ENCODE measurements at regions not wholly inside any gene's neighbourhood (a gene's known extent, or its start where the extent isn't known, plus 50 kb on each side); places are given as distances from the start of the nearest gene placed in this dataset.
"Not testable (repeated sequence)": the region's sequence is repeated elsewhere in the genome, so short reads cannot be mapped to it uniquely, and the experiment has no call there.

DNA sequence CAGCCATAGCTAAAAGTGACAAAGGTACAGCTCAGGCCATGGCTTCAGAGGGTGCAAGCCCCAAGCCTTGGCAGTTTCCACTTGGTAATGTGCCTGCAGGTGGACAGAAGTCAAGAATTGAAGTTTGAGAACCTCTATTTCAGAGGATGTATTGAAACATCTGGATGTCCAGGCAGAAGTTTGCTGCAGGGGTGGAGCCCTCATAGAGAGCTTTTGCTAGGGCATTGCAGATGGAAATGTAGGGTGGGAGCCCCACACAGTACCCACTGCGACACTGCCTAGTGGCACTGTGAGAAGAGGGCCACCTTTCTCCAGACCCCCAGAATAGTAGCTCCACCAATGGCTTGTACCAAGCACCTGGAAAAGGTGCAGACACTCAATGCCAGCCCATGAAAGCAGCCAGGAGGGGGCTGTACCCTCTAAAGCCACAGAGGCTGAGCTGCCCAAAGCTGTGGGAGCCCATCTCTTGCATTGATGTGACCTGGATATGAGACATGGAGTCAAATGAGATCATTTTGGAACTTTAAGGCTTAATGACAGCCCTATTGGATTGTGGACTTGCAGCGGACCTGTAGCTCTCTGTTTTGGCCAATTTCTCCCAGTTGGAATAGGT, 1299.4 kb upstream of the MAP3K7 start:
- no peak for DNase-seq (ENCODE audit: low spot score)
- TF ChIP-seq CTCF (IDR thresholded peaks at IDR 0.05; ENCODE audit: extremely low read depth, missing control alignments): no peak

DNA sequence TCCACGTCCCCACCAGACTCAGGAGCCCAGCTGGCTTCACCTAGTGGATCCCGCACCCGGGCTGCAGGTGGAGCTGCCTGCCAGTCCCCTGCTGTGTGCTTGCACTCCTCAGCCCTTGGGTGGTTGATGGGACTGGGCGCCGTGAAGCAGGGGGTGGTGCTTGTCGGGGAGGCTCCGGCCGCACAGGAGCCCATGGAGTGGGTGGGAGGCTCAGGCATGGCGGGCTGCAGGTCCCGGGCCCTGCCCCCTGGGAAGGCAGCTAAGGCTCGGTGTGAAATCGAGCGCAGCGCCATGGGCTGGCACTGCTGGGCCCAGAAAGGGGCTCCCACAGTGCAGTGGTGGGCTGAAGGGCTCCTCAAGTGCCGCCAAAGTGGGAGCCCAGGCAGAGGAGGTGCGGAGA, 1294.9 kb upstream of the MAP3K7 start:
- DNase-seq (ENCODE audit: low spot score): not testable (repeated sequence)

DNA sequence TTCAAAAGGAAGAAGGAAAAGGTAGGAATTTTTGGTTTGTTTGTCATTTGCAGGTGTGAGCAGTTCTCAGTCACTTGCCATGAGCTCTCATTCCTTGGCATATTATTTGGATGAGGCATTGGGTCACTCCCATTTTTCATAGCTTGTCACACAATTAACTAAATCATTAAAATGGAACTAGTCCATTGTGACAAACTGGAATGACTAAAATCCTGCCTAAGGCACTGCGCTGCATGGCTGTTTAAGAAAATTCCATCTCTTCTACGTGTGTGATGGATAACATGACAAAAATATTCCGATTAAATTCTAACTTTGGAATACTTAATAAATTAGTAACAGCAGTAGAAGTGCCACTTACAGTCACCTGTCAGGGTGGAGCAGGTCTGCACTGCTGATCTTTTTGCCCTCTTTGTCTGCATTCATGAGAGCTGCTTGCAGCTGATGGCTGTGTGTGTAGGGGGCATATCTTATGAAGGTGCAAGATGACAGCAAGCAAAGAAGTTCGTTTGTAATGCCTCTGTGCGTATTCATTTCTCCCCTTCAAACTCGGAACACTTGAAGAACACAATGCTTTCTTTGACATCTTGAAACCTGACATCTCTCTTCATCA, 1292.6 kb upstream of the MAP3K7 start:
- no peak for DNase-seq (ENCODE audit: low spot score)
- TF ChIP-seq CTCF (IDR thresholded peaks at IDR 0.05; ENCODE audit: extremely low read depth, missing control alignments): no peak

- DNase-seq (ENCODE audit: low spot score): no peak
- no peak for TF ChIP-seq CTCF (IDR thresholded peaks at IDR 0.05; ENCODE audit: extremely low read depth, missing control alignments)
Measured at GRCh38 chr6:91877994-91878393, 1291.1 kb upstream of the MAP3K7 start.

DNA sequence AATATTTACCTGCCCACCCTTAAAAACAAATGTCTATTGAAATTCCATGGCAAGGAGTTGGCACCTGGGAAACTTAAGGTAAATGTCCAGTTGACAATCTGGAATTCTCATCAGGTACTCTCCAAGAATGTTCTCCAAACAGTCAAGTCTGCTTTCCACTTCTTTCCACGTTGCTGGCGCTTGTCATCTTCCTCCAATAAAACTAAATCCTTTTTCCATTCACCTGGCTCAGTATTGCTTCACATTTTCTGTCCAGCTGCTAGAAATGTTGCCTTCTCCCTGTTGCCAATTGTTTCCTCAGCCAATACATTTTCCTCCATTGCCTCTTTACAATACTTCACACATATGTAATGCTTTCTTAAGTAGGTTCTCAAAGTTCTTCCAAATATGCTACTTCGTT, 1288.1 kb upstream of the MAP3K7 start:
- no peak for DNase-seq (ENCODE audit: low spot score)
- TF ChIP-seq CTCF (IDR thresholded peaks at IDR 0.05; ENCODE audit: extremely low read depth, missing control alignments): no peak

DNA sequence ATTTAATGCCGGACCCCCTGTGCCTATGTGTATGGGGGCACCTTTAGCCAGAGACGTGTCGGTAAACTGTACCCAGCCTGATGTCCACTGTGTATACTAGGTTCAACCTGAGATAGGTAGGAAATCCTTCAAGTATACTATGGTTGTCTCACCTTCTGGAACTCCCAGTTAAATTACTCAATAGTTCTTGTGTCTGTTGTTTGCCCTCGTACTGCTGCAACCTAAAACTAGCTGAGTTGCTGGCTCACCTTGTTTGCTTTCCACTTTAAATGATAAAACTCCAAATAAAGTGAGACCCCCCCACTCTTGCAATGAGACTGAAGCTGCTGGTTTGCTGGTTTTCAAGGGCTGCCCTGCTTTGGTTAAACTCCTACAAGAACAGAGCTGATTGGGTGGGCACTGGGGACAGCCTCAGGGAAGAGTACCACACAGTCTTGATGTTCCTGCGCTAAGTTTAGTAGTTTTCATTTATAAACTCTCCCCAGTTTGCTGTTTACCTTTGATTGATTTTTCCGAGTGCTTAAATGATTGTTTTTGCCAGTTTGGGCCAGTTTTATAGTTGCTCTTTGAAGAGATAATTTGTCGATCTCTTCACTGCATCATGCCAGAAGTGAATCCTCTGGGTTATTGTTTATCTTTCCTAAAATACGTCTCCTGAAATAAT, 1281.8 kb upstream of the MAP3K7 start:
- no peak for DNase-seq (ENCODE audit: low spot score)
- TF ChIP-seq CTCF (IDR thresholded peaks at IDR 0.05; ENCODE audit: extremely low read depth, missing control alignments): no peak

GRCh38 chr6:91865889-91866288, 1279.0 kb upstream of the MAP3K7 start:
- no peak for DNase-seq (ENCODE audit: low spot score)
- no peak for TF ChIP-seq CTCF (IDR thresholded peaks at IDR 0.05; ENCODE audit: extremely low read depth, missing control alignments)

Measured in GM20000 (cell line).